Right lobe of liver (tissue), 6 donors: ENCODE measurements at regions not wholly inside any gene's neighbourhood (a gene's known extent, or its start where the extent isn't known, plus 50 kb on each side); places are given as distances from the start of the nearest gene placed in this dataset.
"Not testable (repeated sequence)": the region's sequence is repeated elsewhere in the genome, so short reads cannot be mapped to it uniquely, and the experiment has no call there.

Source experiments
- ATAC-seq, 4 donors: fragments of 200-7000 bp; cut with Tn5 transposase; one replicate each; pipeline ENCODE4 v1.9.1; 2020; ENCODE audit warnings: mild to moderate bottlenecking in 4 of 4, moderate library complexity in 4 of 4
- DNase-seq, 3 donors: peaks; one replicate each; pipeline ENCODE4 v3.0.0-alpha.2; 2020
- H3K27ac ChIP-seq, 3 donors: fragments of 200-600 bp; one replicate each; pipeline ENCODE4 v1.8.0; 2022
- H3K27me3 ChIP-seq, 2 donors: fragments of 200-600 bp; one replicate each; pipeline ENCODE4 v1.8.0; 2022
- H3K36me3 ChIP-seq, 4 donors: fragments of 200-600 bp; sonication (generic) in 1 of 4; one replicate each; pipeline versions ENCODE4 v1.5.1 to v1.8.0; 2017 to 2022; ENCODE audit warnings: control low read depth in 1 of 4
- H3K4me1 ChIP-seq, 4 donors: fragments of 200-600 bp; sonication (generic) in 1 of 4; one replicate each; pipeline versions ENCODE4 v1.5.1 to v1.8.0; 2017 to 2022; ENCODE audit warnings: control low read depth in 1 of 4
- H3K4me3 ChIP-seq, 3 donors: fragments of 200-600 bp; one replicate each; pipeline ENCODE4 v1.8.0; 2022
- H3K9me3 ChIP-seq, 4 donors: fragments of 200-600 bp; sonication (generic) in 1 of 4; one replicate each; pipeline versions ENCODE4 v1.5.1 to v1.8.0; 2017 to 2022; ENCODE audit warnings: control low read depth in 1 of 4
- POLR2A ChIP-seq: fragments of 450-650 bp; IDR thresholded peaks from one replicate; pipeline ENCODE4 v1.6.1; 2017; ENCODE audit warnings: antibody characterized with exemption, mild to moderate bottlenecking
- WGBS: methylation state at CpG from one replicate; pipeline ENCODE4 v1.1.6; 2018; ENCODE audit warnings: low coverage, low lambda C conversion rate; ENCODE audit not compliant: insufficient coverage; ENCODE audit errors: missing lambda C conversion rate; 5-methylcytosine and 5-hydroxymethylcytosine counted together
- intact Hi-C, 2 donors: fragments of 100-400 bp; cut with DNase I; formaldehyde crosslinking; loops; one replicate each; pipeline versions ENCODE4 v1.11.2 to v1.14.1; 2022
- TF ChIP-seq, protein P1 (sequence below), 4 donors: fragments of 200-600 bp in 3 of 4; fragments of 450-650 bp in 1 of 4; IDR thresholded peaks; one replicate each; pipeline versions ENCODE4 v1.5.1 to v1.8.0; 2016 to 2022; ENCODE audit warnings: antibody characterized with exemption in 4 of 4, mild to moderate bottlenecking in 2 of 4
- donor health status: DM: no; HTN: yes; CAD: no.
- donor health status: DM: no; HTN: no; CAD: no.
- donor health status: DM: no; HTN: no; CAD: no.
- donor health status: DM: no; HTN: yes; CAD: no.
- donor health status: DM: no; HTN: yes; CAD: no.

DNA sequence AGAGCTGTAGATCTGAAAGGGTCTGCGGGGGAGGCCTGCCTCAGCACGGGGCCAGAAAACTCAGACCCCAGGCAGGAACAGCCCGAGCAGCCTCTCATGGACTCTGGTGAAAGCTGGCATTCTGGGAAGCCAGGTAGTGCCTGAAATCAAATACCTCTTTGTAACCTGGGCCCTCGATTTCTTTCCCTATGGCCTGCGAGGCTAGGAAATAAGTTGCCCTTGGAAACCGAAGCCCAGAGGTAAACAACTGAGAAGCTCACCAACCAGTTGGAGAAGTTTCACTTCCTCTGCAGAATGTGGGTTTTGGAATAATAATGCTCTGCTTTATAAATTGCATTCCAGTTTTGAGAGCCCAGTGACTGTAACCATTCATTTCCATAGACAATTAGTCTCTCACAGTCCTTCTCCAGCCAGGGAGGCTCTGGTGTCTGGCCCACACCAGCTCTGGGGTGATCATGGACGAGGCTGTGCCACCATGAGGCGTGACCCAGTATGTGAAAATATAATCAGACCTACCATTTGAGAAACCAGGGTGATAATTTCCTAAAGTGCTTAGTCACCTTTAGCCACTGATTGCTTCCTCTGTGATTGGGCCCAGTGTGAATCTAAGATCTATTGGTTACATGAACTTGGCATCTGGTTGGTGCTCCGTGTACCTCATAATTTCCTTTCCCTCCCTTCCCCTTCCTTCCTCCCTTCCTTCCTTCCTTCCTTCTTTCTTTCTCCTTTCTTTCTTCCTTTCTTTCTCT lies 133.1 kb upstream of the PELI1 start:
- DNase-seq (no peak), ATAC-seq (no peak)
- no peak overlapping the region for H3K27ac ChIP-seq

DNA sequence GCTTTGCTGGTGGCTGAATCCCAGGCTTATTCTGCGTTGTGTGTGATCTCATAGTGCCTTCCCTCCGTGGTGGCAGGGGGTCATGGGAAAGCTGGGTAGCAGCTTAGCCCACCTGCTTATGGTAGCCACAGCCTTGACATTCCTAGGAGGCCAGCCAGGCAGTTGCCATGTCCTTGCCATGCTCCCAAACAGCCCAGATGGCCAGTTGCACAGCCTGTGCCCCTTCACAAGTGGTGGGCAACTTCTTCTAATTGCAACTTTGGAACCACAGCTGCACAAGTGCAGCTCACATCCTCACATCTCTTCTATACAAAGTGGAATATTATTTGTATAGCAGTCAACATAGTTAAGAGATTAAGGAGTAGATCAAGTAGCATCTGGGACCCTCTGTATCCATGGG lies 136.6 kb upstream of the PELI1 start:
- H3K27me3 ChIP-seq, H3K4me1 ChIP-seq, ATAC-seq, DNase-seq, intact Hi-C loops, H3K4me3 ChIP-seq, H3K36me3 ChIP-seq, H3K27ac ChIP-seq, H3K9me3 ChIP-seq: not testable (repeated sequence)
- no CpG with 5 or more reads among the region's 2 CpGs for WGBS

More for the DNA sequence above, 133.1 kb upstream of the PELI1 start:
- intact Hi-C loops = no loop called here
- H3K9me3 ChIP-seq = no peaks in the 10 kb centered on the region
- TF ChIP-seq POLR2A = no peak
- H3K36me3 ChIP-seq = no peaks in the 10 kb centered on the region
- peaks cover 0 to 23% (median 7%) of the 10 kb centered on the region in 4 donors for H3K4me1 ChIP-seq
- 67% methylated on average over 6 of the region's 9 CpGs for WGBS
- H3K4me3 ChIP-seq = no peak overlapping the region
- H3K27me3 ChIP-seq = no peaks in the 10 kb centered on the region

DNA sequence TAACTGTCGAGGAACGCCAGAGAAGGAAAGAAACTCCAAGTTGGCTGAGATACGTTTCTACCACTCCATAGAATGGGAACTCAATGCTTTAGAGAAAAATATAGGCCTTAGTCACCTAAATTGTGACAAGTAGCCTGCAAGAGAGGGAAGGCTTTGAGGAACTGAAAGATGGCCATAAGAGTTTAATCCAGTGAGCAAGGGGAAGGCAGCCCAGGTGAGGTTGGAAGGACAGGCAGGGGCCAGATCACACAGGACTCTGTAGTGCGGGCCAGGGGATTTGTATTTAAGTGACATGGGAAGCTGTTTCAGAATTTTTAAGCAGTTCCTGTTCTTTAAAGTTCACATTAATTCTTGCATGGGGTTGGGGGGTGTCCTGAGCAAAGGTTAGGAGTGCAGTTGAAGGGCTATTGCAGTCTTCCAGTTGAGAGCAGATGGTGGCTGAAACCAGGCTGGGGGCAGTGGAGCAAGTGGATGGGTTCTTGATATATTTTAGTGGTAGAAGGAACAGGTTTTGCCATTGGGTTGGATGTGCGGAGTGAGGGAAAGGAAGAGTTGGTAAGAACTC lies 138.9 kb upstream of the PELI1 start:
- DNase-seq (no peak), ATAC-seq (no peak)
- Histone ChIP-seq H3K9me3 (no peaks in the 10 kb centered on the region), H3K27ac (peak overlapping the region in 1 of 3 donors; percentile 9), H3K27me3 (no peaks in the 10 kb centered on the region), H3K4me1 (no peaks in the 10 kb centered on the region), H3K4me3 (no peak overlapping the region), H3K36me3 (no peaks in the 10 kb centered on the region)
- TF ChIP-seq POLR2A = no peak
- TF ChIP-seq, protein P1, sequence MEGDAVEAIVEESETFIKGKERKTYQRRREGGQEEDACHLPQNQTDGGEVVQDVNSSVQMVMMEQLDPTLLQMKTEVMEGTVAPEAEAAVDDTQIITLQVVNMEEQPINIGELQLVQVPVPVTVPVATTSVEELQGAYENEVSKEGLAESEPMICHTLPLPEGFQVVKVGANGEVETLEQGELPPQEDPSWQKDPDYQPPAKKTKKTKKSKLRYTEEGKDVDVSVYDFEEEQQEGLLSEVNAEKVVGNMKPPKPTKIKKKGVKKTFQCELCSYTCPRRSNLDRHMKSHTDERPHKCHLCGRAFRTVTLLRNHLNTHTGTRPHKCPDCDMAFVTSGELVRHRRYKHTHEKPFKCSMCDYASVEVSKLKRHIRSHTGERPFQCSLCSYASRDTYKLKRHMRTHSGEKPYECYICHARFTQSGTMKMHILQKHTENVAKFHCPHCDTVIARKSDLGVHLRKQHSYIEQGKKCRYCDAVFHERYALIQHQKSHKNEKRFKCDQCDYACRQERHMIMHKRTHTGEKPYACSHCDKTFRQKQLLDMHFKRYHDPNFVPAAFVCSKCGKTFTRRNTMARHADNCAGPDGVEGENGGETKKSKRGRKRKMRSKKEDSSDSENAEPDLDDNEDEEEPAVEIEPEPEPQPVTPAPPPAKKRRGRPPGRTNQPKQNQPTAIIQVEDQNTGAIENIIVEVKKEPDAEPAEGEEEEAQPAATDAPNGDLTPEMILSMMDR (IDR thresholded peaks at IDR 0.05) = no peak
- intact Hi-C loops = no loop called here
- WGBS = 86% methylated on average over 5 of the region's 5 CpGs

DNA sequence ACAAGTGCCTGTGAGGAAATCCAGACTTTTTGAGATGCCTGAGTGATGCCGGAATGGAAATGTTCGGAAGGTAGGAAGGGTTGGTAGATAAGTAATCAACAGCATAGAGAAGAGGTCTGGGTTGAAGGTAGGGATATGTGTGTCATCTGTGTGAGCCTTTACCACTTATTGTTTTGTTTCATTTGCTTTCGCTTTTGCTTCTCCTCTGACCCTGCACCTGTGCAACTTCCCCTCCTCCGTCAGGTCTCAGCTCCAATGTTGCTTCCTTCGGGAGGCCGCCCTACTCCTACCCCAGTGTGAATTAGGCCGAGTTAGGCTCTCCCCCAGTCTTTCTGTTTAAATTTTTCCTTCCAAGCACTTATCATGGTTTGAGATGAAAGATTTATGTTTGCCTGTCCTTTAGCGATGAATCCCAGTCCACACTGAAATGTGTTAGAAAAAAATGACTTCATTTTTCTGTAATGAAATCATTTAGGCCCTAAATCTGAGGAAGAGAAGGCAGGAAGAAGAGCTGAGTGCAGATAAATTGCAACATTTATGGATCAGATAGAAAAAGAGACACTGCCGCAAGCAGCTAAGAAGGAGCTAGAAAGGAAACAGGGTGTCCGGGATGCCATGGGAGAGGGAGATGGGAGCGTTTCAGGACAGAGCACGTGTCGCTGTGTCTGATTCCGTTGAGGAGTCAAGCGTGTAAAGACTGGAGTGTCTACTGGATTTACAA lies 139.6 kb upstream of the PELI1 start:
- TF ChIP-seq POLR2A = no peak
- TF ChIP-seq, protein P1 (IDR thresholded peaks at IDR 0.05) = no peak
- H3K36me3 ChIP-seq = no peaks in the 10 kb centered on the region
- DNase-seq = no peak
- ATAC-seq = peak; percentile 55 to 80 (median 69)
- no peaks in the 10 kb centered on the region for H3K27me3 ChIP-seq
- H3K4me3 ChIP-seq = no peak overlapping the region
- 68% methylated on average over 15 of the region's 15 CpGs for WGBS
- H3K4me1 ChIP-seq = no peaks in the 10 kb centered on the region
- no peaks in the 10 kb centered on the region for H3K9me3 ChIP-seq
- intact Hi-C loops = no loop called here
- peak overlapping the region in 2 of 3 donors; percentile 3 to 9 for H3K27ac ChIP-seq

DNA sequence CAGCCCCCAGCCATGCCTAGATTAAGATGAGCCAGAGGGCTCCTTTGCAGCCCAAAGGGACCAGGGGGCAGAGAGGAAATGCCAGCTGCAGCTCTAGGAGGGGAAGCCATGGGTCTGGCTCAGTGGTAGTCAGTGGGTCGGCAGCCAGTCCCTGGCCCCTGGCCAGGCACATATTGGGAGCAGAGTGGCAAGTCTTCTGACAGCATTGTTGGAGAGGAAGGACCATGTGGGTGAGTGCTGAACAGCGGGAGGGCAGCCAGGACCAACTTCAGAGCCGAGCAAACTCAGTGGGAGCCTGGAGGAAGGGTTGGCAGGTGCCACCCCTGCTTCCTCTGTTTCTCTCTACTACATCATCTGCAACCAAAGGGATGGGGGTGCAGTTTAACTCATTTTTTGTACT lies 140.5 kb upstream of the PELI1 start:
- Histone ChIP-seq H3K27me3 (no peaks in the 10 kb centered on the region), H3K4me3 (no peak overlapping the region), H3K36me3 (no peaks in the 10 kb centered on the region), H3K4me1 (no peaks in the 10 kb centered on the region), H3K9me3 (no peaks in the 10 kb centered on the region), H3K27ac (no peak overlapping the region)
- intact Hi-C loops = no loop called here
- DNase-seq (no peak), ATAC-seq (no peak)
- WGBS = no CpG with 5 or more reads among the region's 3 CpGs
- TF ChIP-seq, protein P1 (IDR thresholded peaks at IDR 0.05) = no peak
- no peak for TF ChIP-seq POLR2A
